HCT116 (cell line): ENCODE measurements at regions not wholly inside any gene's neighbourhood (a gene's known extent, or its start where the extent isn't known, plus 50 kb on each side); places are given as distances from the start of the nearest gene placed in this dataset.

Experiments
- CEBPB ChIP-seq: IDR thresholded peaks from 2 replicates; pipeline ENCODE4 v1.6.1; 2012; ENCODE audit warnings: low read depth
- EZH2 ChIP-seq: fragments of 200-600 bp; sonication (generic); IDR thresholded peaks from 2 replicates; pipeline ENCODE4 v1.6.1; 2017; ENCODE audit warnings: antibody characterized with exemption, mixed run types
- EZH2phosphoT487 ChIP-seq: fragments of 200-600 bp; IDR thresholded peaks from 2 replicates; pipeline ENCODE4 v1.6.1; 2018; ENCODE audit warnings: antibody characterized with exemption, borderline replicate concordance
- JUND ChIP-seq: IDR thresholded peaks from 2 replicates; pipeline ENCODE4 v1.6.1; 2012
- POLR2A ChIP-seq: IDR thresholded peaks from 2 replicates; pipeline ENCODE4 v1.7.0; 2011; ENCODE audit warnings: borderline replicate concordance; ENCODE audit not compliant: insufficient read depth, insufficient read length; ENCODE audit errors: extremely low read depth
- RAD21 ChIP-seq: IDR thresholded peaks from 2 replicates; pipeline ENCODE4 v1.6.1; 2012; ENCODE audit warnings: low read depth, mild to moderate bottlenecking
- TF ChIP-seq, protein P1 (sequence below), 3 experiments: fragments of 200-600 bp in 1 of 3; sonication (generic) in 1 of 3; IDR thresholded peaks in 2 of 3; conservative IDR thresholded peaks in 1 of 3; 2 replicates each; pipeline ENCODE4 v1.5.1; 2012 to 2017; ENCODE audit warnings: low read depth in 2 of 3, low read length in 2 of 3, antibody characterized with exemption in 1 of 3, borderline replicate concordance in 1 of 3, control low read depth in 1 of 3, mild to moderate bottlenecking in 1 of 3, mixed read lengths in 1 of 3, mixed run types in 1 of 3, moderate library complexity in 1 of 3; ENCODE audit not compliant: insufficient read depth in 1 of 3
- TF ChIP-seq, protein P2 (sequence below): IDR thresholded peaks from 2 replicates; pipeline ENCODE4 v1.6.1; 2012
- TF ChIP-seq, protein P3 (sequence below): IDR thresholded peaks from 2 replicates; pipeline ENCODE4 v1.6.1; 2012
- TF ChIP-seq, protein P4 (sequence below): IDR thresholded peaks from 2 replicates; pipeline ENCODE4 v1.6.1; 2011; ENCODE audit warnings: mild to moderate bottlenecking, low read length, moderate library complexity; ENCODE audit not compliant: insufficient replicate concordance; ENCODE audit errors: extremely low read depth

DNA sequence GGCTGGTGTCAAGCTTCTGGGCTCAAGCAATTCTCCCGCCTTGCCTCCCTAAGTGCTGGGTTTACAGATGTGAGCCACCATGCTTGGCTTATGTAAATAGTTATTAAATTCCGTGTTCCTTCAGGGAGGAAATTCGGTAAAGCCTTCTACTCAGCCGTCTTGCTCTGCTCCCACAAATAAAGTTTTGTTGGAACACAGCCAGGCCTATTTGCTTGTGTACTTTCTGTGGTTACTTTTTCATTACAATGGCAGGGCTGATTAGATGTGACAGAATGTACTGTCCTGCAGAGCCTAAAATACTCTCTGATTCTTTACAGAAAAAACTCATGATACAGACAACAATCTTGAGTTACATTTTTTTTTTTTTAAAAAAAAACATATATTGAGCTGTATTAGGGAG lies 68.8 kb upstream of the TACR1 start:
- TF ChIP-seq POLR2A (no peak), EZH2 (no peak), EZH2phosphoT487 (no peak), JUND (no peak), RAD21 (no peak), CEBPB (no peak)
- TF ChIP-seq, protein P1, sequence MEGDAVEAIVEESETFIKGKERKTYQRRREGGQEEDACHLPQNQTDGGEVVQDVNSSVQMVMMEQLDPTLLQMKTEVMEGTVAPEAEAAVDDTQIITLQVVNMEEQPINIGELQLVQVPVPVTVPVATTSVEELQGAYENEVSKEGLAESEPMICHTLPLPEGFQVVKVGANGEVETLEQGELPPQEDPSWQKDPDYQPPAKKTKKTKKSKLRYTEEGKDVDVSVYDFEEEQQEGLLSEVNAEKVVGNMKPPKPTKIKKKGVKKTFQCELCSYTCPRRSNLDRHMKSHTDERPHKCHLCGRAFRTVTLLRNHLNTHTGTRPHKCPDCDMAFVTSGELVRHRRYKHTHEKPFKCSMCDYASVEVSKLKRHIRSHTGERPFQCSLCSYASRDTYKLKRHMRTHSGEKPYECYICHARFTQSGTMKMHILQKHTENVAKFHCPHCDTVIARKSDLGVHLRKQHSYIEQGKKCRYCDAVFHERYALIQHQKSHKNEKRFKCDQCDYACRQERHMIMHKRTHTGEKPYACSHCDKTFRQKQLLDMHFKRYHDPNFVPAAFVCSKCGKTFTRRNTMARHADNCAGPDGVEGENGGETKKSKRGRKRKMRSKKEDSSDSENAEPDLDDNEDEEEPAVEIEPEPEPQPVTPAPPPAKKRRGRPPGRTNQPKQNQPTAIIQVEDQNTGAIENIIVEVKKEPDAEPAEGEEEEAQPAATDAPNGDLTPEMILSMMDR (IDR thresholded peaks at IDR 0.05 in 2 of 3, conservative IDR thresholded peaks at IDR 0.05 in 1 of 3; ENCODE audit: borderline replicate concordance in 1 of 3, insufficient read depth in 1 of 3, low read depth in 2 of 3, low read length in 2 of 3), result no peak
- TF ChIP-seq, protein P2, sequence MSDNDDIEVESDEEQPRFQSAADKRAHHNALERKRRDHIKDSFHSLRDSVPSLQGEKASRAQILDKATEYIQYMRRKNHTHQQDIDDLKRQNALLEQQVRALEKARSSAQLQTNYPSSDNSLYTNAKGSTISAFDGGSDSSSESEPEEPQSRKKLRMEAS, result no peak
- TF ChIP-seq, protein P3, sequence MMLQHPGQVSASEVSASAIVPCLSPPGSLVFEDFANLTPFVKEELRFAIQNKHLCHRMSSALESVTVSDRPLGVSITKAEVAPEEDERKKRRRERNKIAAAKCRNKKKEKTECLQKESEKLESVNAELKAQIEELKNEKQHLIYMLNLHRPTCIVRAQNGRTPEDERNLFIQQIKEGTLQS, result no peak
- TF ChIP-seq, protein P4, sequence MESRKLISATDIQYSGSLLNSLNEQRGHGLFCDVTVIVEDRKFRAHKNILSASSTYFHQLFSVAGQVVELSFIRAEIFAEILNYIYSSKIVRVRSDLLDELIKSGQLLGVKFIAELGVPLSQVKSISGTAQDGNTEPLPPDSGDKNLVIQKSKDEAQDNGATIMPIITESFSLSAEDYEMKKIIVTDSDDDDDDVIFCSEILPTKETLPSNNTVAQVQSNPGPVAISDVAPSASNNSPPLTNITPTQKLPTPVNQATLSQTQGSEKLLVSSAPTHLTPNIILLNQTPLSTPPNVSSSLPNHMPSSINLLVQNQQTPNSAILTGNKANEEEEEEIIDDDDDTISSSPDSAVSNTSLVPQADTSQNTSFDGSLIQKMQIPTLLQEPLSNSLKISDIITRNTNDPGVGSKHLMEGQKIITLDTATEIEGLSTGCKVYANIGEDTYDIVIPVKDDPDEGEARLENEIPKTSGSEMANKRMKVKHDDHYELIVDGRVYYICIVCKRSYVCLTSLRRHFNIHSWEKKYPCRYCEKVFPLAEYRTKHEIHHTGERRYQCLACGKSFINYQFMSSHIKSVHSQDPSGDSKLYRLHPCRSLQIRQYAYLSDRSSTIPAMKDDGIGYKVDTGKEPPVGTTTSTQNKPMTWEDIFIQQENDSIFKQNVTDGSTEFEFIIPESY, result no peak
